ENCODE measurements at regions not wholly inside any gene's neighbourhood (a gene's known extent, or its start where the extent isn't known, plus 50 kb on each side); places are given as distances from the start of the nearest gene placed in this dataset.
"Not testable (repeated sequence)": the region's sequence is repeated elsewhere in the genome, so short reads cannot be mapped to it uniquely, and the experiment has no call there.

GRCh38 chr11:23749762-23750430 lies 747.0 kb upstream of the LUZP2 start:
- H3K4me3 Mint-ChIP-seq, result no peak overlapping the region
- H3K9me3 Mint-ChIP-seq, result no peaks in the 10 kb centered on the region
- no peak overlapping the region for H3K27ac Mint-ChIP-seq
- no peaks in the 10 kb centered on the region for H3K36me3 Mint-ChIP-seq
- H3K27me3 Mint-ChIP-seq, result no peaks in the 10 kb centered on the region
- no peaks in the 10 kb centered on the region for H3K4me1 Mint-ChIP-seq

GRCh38 chr11:23751280-23751679 lies 745.6 kb upstream of the LUZP2 start:
- no peak overlapping the region for H3K27ac Mint-ChIP-seq
- H3K4me3 Mint-ChIP-seq, result no peak overlapping the region

DNA sequence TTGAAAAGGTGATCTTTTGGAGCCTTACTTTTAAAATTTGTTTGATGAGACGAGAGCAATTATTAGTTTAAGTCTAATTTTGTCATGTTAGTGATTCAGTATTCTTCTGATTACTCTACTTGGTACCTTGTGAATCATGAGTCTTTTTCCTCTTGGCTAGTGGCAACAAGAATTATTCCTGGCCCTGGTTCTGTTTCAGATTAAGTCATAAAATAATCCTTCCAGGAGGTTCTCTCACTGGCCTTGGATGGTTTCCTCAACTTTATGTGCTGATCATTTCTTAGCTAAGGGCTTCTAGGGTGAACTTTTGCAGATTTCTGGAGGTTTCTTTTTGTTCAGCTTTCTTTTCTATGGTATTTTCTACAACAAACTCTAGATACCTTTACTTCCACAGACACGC lies 741.8 kb upstream of the LUZP2 start:
- no peaks in the 10 kb centered on the region for H3K27me3 Mint-ChIP-seq
- no peaks in the 10 kb centered on the region for H3K36me3 Mint-ChIP-seq
- H3K4me1 Mint-ChIP-seq, result no peaks in the 10 kb centered on the region
- no peak overlapping the region for H3K4me3 Mint-ChIP-seq
- no peaks in the 10 kb centered on the region for H3K9me3 Mint-ChIP-seq
- no peak overlapping the region for H3K27ac Mint-ChIP-seq

More at GRCh38 chr11:23751280-23751679, 745.6 kb upstream of the LUZP2 start:
- H3K27me3 Mint-ChIP-seq, result no peaks in the 10 kb centered on the region
- H3K36me3 Mint-ChIP-seq, result no peaks in the 10 kb centered on the region
- no peaks in the 10 kb centered on the region for H3K4me1 Mint-ChIP-seq
- no peaks in the 10 kb centered on the region for H3K9me3 Mint-ChIP-seq

GRCh38 chr11:23755769-23756168 lies 741.1 kb upstream of the LUZP2 start:
- no peaks in the 10 kb centered on the region for H3K9me3 Mint-ChIP-seq
- no peaks in the 10 kb centered on the region for H3K27me3 Mint-ChIP-seq
- H3K4me1 Mint-ChIP-seq, result no peaks in the 10 kb centered on the region
- H3K27ac Mint-ChIP-seq, result no peak overlapping the region
- no peaks in the 10 kb centered on the region for H3K36me3 Mint-ChIP-seq
- H3K4me3 Mint-ChIP-seq, result no peak overlapping the region

DNA sequence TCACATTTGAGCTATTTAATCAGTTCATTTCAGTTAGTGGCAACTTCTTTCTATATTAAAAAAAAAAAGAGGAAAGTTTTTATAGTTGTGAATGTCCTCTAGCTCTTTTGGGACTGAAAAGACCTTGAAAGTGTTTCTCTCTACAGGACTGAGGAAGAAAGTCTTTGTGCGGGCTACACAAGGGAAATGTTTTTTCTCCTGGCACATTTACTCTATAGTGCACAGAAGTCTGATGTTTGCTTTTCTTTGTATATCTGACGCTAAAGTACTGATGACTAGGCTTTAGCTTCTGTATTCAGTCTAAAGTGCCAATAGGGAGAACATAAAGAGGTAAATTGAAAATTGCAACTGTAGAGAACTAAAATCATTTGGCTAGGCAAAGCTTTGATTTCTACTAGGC lies 737.4 kb upstream of the LUZP2 start:
- Mint-ChIP-seq H3K9me3 (peaks cover 5% of the 10 kb centered on the region), H3K27ac (no peak overlapping the region), H3K36me3 (no peaks in the 10 kb centered on the region), H3K4me1 (no peaks in the 10 kb centered on the region), H3K4me3 (no peak overlapping the region), H3K27me3 (no peaks in the 10 kb centered on the region)

DNA sequence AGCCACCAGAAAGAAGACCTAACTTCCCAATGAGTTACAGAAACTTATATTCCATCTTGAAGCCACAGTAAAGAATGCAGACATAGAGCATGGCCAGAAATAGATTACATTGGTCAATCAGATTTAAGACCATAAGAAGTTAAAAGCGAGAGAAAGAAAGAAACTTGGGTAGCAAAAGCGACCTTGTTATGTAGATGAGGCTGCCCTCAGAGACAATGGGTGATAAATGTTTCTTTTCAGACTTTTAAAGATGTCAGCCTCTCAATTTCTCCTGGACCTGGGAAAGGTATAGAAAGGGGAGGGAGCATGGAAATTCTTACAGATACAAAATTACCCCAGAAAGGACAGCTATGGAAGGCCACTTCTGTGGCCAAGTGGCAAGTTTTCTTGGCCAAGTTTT lies 732.6 kb upstream of the LUZP2 start:
- no peak overlapping the region for H3K27ac Mint-ChIP-seq
- H3K4me1 Mint-ChIP-seq, result no peaks in the 10 kb centered on the region
- H3K9me3 Mint-ChIP-seq, result peaks cover 5% of the 10 kb centered on the region
- no peaks in the 10 kb centered on the region for H3K36me3 Mint-ChIP-seq
- no peak overlapping the region for H3K4me3 Mint-ChIP-seq
- H3K27me3 Mint-ChIP-seq, result no peaks in the 10 kb centered on the region

- H3K36me3 Mint-ChIP-seq, result no peaks in the 10 kb centered on the region
- no peaks in the 10 kb centered on the region for H3K27me3 Mint-ChIP-seq
- H3K4me1 Mint-ChIP-seq, result no peaks in the 10 kb centered on the region
- peaks cover 5% of the 10 kb centered on the region for H3K9me3 Mint-ChIP-seq
- no peak overlapping the region for H3K27ac Mint-ChIP-seq
- H3K4me3 Mint-ChIP-seq, result no peak overlapping the region
These were observed 731.1 kb upstream of the LUZP2 start for GRCh38 chr11:23765682-23766252.

GRCh38 chr11:23767576-23767975 lies 729.3 kb upstream of the LUZP2 start:
- Mint-ChIP-seq H3K4me3 (no peak overlapping the region), H3K9me3 (peaks cover 5% of the 10 kb centered on the region), H3K27ac (no peak overlapping the region), H3K27me3 (no peaks in the 10 kb centered on the region), H3K4me1 (no peaks in the 10 kb centered on the region), H3K36me3 (no peaks in the 10 kb centered on the region)

- Mint-ChIP-seq H3K27me3 (no peaks in the 10 kb centered on the region), H3K4me3 (no peak overlapping the region)
These were observed 727.6 kb upstream of the LUZP2 start for GRCh38 chr11:23769214-23769613.

GRCh38 chr11:23772081-23772480 lies 724.8 kb upstream of the LUZP2 start:
- no peaks in the 10 kb centered on the region for H3K9me3 Mint-ChIP-seq
- H3K4me3 Mint-ChIP-seq, result no peak overlapping the region
- H3K4me1 Mint-ChIP-seq, result no peaks in the 10 kb centered on the region
- no peaks in the 10 kb centered on the region for H3K27me3 Mint-ChIP-seq
- no peaks in the 10 kb centered on the region for H3K36me3 Mint-ChIP-seq
- no peak overlapping the region for H3K27ac Mint-ChIP-seq

More at GRCh38 chr11:23769214-23769613, 727.6 kb upstream of the LUZP2 start:
- H3K27ac Mint-ChIP-seq, result no peak overlapping the region
- no peaks in the 10 kb centered on the region for H3K36me3 Mint-ChIP-seq
- no peaks in the 10 kb centered on the region for H3K4me1 Mint-ChIP-seq
- H3K9me3 Mint-ChIP-seq, result peaks cover 2% of the 10 kb centered on the region

GRCh38 chr11:23778971-23779370 lies 717.9 kb upstream of the LUZP2 start:
- Mint-ChIP-seq H3K4me1 (no peaks in the 10 kb centered on the region), H3K36me3 (no peaks in the 10 kb centered on the region), H3K9me3 (no peaks in the 10 kb centered on the region), H3K27ac (no peak overlapping the region), H3K27me3 (no peaks in the 10 kb centered on the region), H3K4me3 (no peak overlapping the region)

- H3K36me3 Mint-ChIP-seq, result no peaks in the 10 kb centered on the region
- H3K4me1 Mint-ChIP-seq, result no peaks in the 10 kb centered on the region
- no peak overlapping the region for H3K27ac Mint-ChIP-seq
- H3K4me3 Mint-ChIP-seq, result no peak overlapping the region
- H3K27me3 Mint-ChIP-seq, result no peaks in the 10 kb centered on the region
- H3K9me3 Mint-ChIP-seq, result no peaks in the 10 kb centered on the region
These were observed 716.6 kb upstream of the LUZP2 start for GRCh38 chr11:23780231-23780630.

DNA sequence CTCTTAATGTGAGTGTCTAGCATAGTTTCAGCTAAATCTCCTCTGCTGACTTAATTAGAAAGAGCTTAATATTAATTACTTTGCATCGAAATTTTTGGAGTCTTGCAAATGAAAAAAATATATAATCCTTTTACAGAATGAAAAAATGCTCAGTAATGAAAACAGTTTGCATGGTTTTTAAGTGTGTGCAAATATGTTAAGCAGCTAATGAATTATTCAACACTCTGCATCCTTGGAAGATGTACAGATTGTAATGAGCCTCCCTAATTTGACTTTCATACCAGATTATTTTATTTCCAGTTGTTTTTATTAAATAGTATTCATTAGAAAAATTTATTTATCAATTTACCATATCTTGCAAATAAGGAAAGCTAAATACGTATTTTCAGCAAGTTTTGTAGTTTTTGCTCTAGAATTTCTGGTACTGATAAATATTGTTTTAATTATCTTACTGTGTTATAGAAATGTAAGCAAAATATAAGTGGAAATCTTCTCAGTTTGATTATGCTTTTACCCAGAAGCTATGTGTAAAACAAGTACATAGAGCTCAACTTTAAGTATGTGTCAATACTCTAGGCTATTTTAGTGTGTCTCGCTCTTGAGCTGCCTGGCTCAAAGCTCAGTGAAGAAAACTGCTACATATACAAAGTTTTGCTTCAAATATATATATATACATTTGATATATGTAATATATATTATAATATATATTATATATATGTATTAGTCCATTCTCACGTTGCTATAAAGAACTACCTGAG lies 714.9 kb upstream of the LUZP2 start:
- Mint-ChIP-seq H3K9me3 (no peaks in the 10 kb centered on the region), H3K27ac (no peak overlapping the region), H3K4me1 (no peaks in the 10 kb centered on the region), H3K4me3 (no peak overlapping the region), H3K27me3 (no peaks in the 10 kb centered on the region), H3K36me3 (no peaks in the 10 kb centered on the region)

- H3K27me3 Mint-ChIP-seq, H3K27ac Mint-ChIP-seq, H3K4me3 Mint-ChIP-seq, H3K36me3 Mint-ChIP-seq, H3K4me1 Mint-ChIP-seq, H3K9me3 Mint-ChIP-seq: not testable (repeated sequence)
These were observed 709.9 kb upstream of the LUZP2 start for GRCh38 chr11:23786974-23787373.

- H3K27me3 Mint-ChIP-seq, result no peaks in the 10 kb centered on the region
- H3K27ac Mint-ChIP-seq, result no peak overlapping the region
- no peaks in the 10 kb centered on the region for H3K9me3 Mint-ChIP-seq
- H3K4me1 Mint-ChIP-seq, result no peaks in the 10 kb centered on the region
- no peak overlapping the region for H3K4me3 Mint-ChIP-seq
- H3K36me3 Mint-ChIP-seq, result no peaks in the 10 kb centered on the region
These were observed 707.5 kb upstream of the LUZP2 start for GRCh38 chr11:23789200-23789853.

DNA sequence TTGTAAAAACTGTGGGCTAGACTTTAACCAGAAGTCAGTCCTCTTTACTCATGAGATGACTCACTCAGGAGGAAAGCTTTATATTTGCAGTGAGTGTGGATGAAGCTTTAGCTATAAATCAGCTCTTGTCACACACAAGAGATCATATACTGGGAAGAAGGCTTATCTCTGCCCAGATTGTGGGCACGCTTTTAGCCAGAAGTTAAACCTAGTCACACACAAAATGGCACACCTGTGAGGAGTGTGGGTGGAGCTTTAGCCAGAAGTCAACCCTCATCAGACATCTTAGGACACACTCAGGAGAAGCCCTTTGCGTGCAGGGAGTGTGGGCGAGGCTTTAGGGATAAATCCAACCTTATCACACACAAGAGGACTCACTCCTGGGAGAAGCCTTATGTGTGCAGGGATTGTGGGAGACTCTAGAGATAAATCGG lies 706.9 kb upstream of the LUZP2 start:
- Mint-ChIP-seq H3K4me3 (no peak overlapping the region), H3K27me3 (no peaks in the 10 kb centered on the region), H3K9me3 (no peaks in the 10 kb centered on the region), H3K4me1 (no peaks in the 10 kb centered on the region), H3K36me3 (no peaks in the 10 kb centered on the region), H3K27ac (no peak overlapping the region)

All from activated naive CD4-positive, alpha-beta T cell treated with anti-CD3 and anti-CD28 coated beads, Interleukin-2, amount 50 U/mL, for 24 hours (primary cell).